Mammary epithelial cell (primary cell): ENCODE measurements at regions not wholly inside any gene's neighbourhood (a gene's known extent, or its start where the extent isn't known, plus 50 kb on each side); places are given as distances from the start of the nearest gene placed in this dataset.

Experiments
- CTCF ChIP-seq, 2 donors: IDR thresholded peaks in 1 of 2; conservative IDR thresholded peaks in 1 of 2; 2 replicates each; pipeline ENCODE4 v1.5.1; 2011 to 2012; ENCODE audit warnings: inconsistent platforms in 2 of 2, low read length in 2 of 2, mild to moderate bottlenecking in 2 of 2, control low read depth in 1 of 2, low read depth in 1 of 2; ENCODE audit not compliant: insufficient read depth in 1 of 2; ENCODE audit errors: extremely low read depth in 1 of 2
- EZH2 ChIP-seq: IDR thresholded peaks from 2 replicates; pipeline ENCODE4 v1.6.1; 2012; ENCODE audit warnings: low read length, inconsistent platforms, borderline replicate concordance

GRCh38 chr2:150832686-150833085 lies 345.2 kb upstream of the RND3 start:
- no peak for TF ChIP-seq CTCF (conservative IDR thresholded peaks at IDR 0.05 in 1 of 2, IDR thresholded peaks at IDR 0.05 in 1 of 2; ENCODE audit: extremely low read depth in 1 of 2, insufficient read depth in 1 of 2, low read depth in 1 of 2, low read length in 2 of 2)
- TF ChIP-seq EZH2 = no peak
